T-cell (primary cell): ENCODE measurements at regions not wholly inside any gene's neighbourhood (a gene's known extent, or its start where the extent isn't known, plus 50 kb on each side); places are given as distances from the start of the nearest gene placed in this dataset.

Experiments used
- ATAC-seq, 4 experiments: fragments of 200-7000 bp in 3 of 4; fragments of 150-1000 bp in 1 of 4; cut with Tn5 transposase; replicated peaks in 1 of 4; 1 replicate in 3 of 4; 2 replicates in 1 of 4; pipeline ENCODE4 v1.10.0; 2021; ENCODE audit warnings: moderate library complexity in 3 of 4, mild to moderate bottlenecking in 2 of 4, moderate number of reproducible peaks in 1 of 4
- CTCF ChIA-PET, 2 donors: fragments of 300-600 bp; sonication (Branson Sonifier 250); formaldehyde crosslinking; loops; one replicate each; lab custom pipeline; 2022; ENCODE audit warnings: antibody characterized with exemption in 2 of 2; lab: Charles Lee
- POLR2A ChIA-PET, 2 donors: fragments of 300-600 bp; sonication (Branson Sonifier 250); formaldehyde crosslinking; loops; one replicate each; lab custom pipeline; 2022; ENCODE audit warnings: antibody characterized with exemption in 2 of 2; lab: Charles Lee
- DNase-seq, 35 experiments: peaks; one replicate each; pipeline versions ENCODE4 v3.0.0 to v3.0.0-alpha.2; 2013 to 2023
- H3K27ac ChIP-seq: one replicate; pipeline ENCODE4 v1.5.1; 2013; ENCODE audit warnings: low read length
- H3K27me3 ChIP-seq, 2 experiments: replicated peaks in 1 of 2; 1 replicate in 1 of 2; 2 replicates in 1 of 2; pipeline versions ENCODE4 v1.6.1 to v1.7.0; 2013; ENCODE audit warnings: low read length in 1 of 2, mixed read lengths in 1 of 2; ENCODE audit not compliant: control insufficient read depth in 2 of 2, insufficient read depth in 2 of 2; ENCODE audit errors: extremely low read depth in 1 of 2
- H3K36me3 ChIP-seq, 2 donors: 1 replicate in 1 of 2; 2 replicates in 1 of 2; pipeline versions ENCODE4 v1.6.1 to v1.7.0; 2013; ENCODE audit warnings: low read length in 1 of 2; ENCODE audit not compliant: control insufficient read depth in 2 of 2, insufficient read depth in 1 of 2; ENCODE audit errors: extremely low read depth in 1 of 2
- H3K4me1 ChIP-seq, 2 experiments: 1 replicate in 1 of 2; 2 replicates in 1 of 2; pipeline versions ENCODE4 v1.6.1 to v1.7.0; 2013; ENCODE audit warnings: low read length in 2 of 2, mixed read lengths in 1 of 2; ENCODE audit not compliant: insufficient read depth in 2 of 2, control insufficient read depth in 1 of 2; ENCODE audit errors: extremely low read depth in 1 of 2
- H3K4me3 ChIP-seq, 2 donors: 1 replicate in 1 of 2; 2 replicates in 1 of 2; pipeline versions ENCODE4 v1.5.1 to v1.7.0; 2013; ENCODE audit warnings: mild to moderate bottlenecking in 2 of 2, low read length in 1 of 2, moderate library complexity in 1 of 2; ENCODE audit not compliant: control insufficient read depth in 1 of 2; ENCODE audit errors: extremely low read depth in 1 of 2
- H3K9me3 ChIP-seq: 2 replicates; pipeline ENCODE4 v1.7.0; 2013
- H3K27ac Mint-ChIP-seq, 2 donors: one replicate each; pipeline ENCODE4 v1.8.0; 2020 to 2021; ENCODE audit warnings: mild to moderate bottlenecking in 2 of 2, mixed read lengths in 2 of 2
- H3K27me3 Mint-ChIP-seq, 2 donors: one replicate each; pipeline ENCODE4 v1.8.0; 2021 to 2022; ENCODE audit warnings: mixed read lengths in 2 of 2
- H3K36me3 Mint-ChIP-seq: one replicate; pipeline ENCODE4 v1.8.0; 2021; ENCODE audit warnings: mixed read lengths
- H3K4me1 Mint-ChIP-seq, 3 donors: one replicate each; pipeline ENCODE4 v1.8.0; 2020 to 2022; ENCODE audit warnings: mixed read lengths in 3 of 3, mild to moderate bottlenecking in 1 of 3
- H3K4me3 Mint-ChIP-seq, 3 donors: one replicate each; pipeline ENCODE4 v1.8.0; 2020 to 2022; ENCODE audit warnings: mild to moderate bottlenecking in 3 of 3, mixed read lengths in 3 of 3, moderate library complexity in 3 of 3
- H3K9me3 Mint-ChIP-seq, 3 donors: one replicate each; pipeline ENCODE4 v1.8.0; 2020 to 2022; ENCODE audit warnings: mixed read lengths in 3 of 3
- WGBS: methylation state at CpG from one replicate; pipeline ENCODE4 v1.1.5; 2013; ENCODE audit warnings: missing lambda C conversion rate; ENCODE audit not compliant: insufficient coverage; 5-methylcytosine and 5-hydroxymethylcytosine counted together

DNA sequence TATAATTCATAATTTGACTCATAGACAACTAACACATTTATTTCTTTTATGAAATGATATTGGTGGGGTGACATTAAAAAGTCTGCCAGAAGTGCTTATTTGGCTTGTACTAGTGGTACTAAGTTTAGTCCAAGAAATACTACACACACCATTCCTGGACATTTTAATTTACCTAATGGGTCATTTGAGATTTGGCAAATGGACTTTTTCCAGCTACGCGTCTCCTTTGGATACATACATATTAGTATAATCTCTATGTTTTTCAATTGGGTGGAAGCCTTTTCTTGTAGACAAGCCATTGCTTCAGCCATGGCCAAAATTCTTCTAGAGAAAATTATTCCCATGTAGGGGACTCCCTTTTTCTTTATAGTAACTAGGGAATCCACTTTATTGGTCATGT is 968.5 kb downstream of the C4orf33 start:
- Histone ChIP-seq H3K36me3 (no peaks in the 10 kb centered on the region), H3K27me3 (no peaks in the 10 kb centered on the region), H3K4me1 (no peaks in the 10 kb centered on the region), H3K9me3 (no peaks in the 10 kb centered on the region), H3K27ac (no peak overlapping the region), H3K4me3 (no peak overlapping the region)
- ATAC-seq (no peak), DNase-seq (no peak)
- Mint-ChIP-seq H3K9me3 (peaks cover 0 to 5% (median 2%) of the 10 kb centered on the region in 3 donors), H3K4me1 (no peaks in the 10 kb centered on the region), H3K4me3 (no peak overlapping the region), H3K27ac (no peak overlapping the region), H3K27me3 (no peaks in the 10 kb centered on the region), H3K36me3 (no peaks in the 10 kb centered on the region)
- CTCF ChIA-PET, result no interaction called here
- WGBS, result no CpG with 5 or more reads among the region's 2 CpGs
- POLR2A ChIA-PET, result no interaction called here

DNA sequence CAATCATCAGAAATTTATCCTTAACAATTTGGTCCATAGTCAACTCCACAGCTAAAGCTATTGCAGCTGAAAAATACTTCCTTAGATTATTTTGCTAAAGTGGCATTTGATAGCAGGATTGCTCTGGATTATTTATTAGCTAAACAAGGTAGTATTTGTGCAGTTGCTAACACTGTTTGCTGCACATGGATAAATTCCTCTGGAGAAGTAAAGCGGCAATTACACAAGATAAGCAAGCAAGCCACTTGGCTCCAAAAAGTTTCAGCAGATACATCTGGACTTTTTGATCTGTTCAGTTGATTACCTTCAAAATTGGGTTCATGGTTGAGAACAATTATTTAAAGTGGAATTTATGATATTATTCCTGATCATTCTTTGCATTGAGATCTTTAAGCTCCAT is 971.5 kb downstream of the C4orf33 start:
- CTCF ChIA-PET, result no interaction called here
- Mint-ChIP-seq H3K9me3 (peaks cover 0 to 7% (median 2%) of the 10 kb centered on the region in 3 donors), H3K27ac (no peak overlapping the region), H3K36me3 (no peaks in the 10 kb centered on the region), H3K4me1 (no peaks in the 10 kb centered on the region), H3K27me3 (no peaks in the 10 kb centered on the region), H3K4me3 (no peak overlapping the region)
- no peaks in the 10 kb centered on the region for H3K27me3 ChIP-seq
- H3K9me3 ChIP-seq, result no peaks in the 10 kb centered on the region
- ATAC-seq (no peak), DNase-seq (no peak)
- no peak overlapping the region for H3K4me3 ChIP-seq
- no peak overlapping the region for H3K27ac ChIP-seq
- no peaks in the 10 kb centered on the region for H3K4me1 ChIP-seq
- WGBS, result 100% methylated on average over 1 of the region's 1 CpG
- H3K36me3 ChIP-seq, result no peaks in the 10 kb centered on the region
- POLR2A ChIA-PET, result no interaction called here

DNA sequence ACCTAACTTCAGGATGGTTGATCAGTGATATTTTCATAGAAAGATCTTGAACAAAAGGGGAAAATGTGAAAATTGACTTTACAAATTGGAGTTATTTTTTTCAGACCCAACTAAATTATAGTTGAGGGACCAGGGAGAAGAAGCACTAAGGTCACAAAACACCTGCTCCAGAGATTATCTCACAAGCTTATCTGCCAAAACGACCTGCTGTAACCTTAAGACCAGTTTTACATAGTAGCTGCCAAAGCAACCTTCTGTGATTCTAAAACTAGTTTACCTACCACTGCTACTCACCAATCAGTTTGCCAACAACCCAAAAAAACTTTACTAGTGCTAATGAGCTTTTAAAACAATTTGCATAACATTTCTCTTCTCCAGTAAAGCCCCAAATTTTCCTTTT is 972.1 kb downstream of the C4orf33 start:
- Mint-ChIP-seq H3K9me3 (peaks cover 0 to 10% (median 0%) of the 10 kb centered on the region in 3 donors), H3K4me3 (no peak overlapping the region), H3K4me1 (no peaks in the 10 kb centered on the region), H3K27ac (no peak overlapping the region), H3K36me3 (no peaks in the 10 kb centered on the region), H3K27me3 (no peaks in the 10 kb centered on the region)
- ATAC-seq, result no peak
- WGBS, result 0% methylated on average over 1 of the region's 1 CpG
- POLR2A ChIA-PET, result no interaction called here
- H3K9me3 ChIP-seq, result no peaks in the 10 kb centered on the region
- CTCF ChIA-PET, result no interaction called here
- H3K4me3 ChIP-seq, result no peak overlapping the region
- no peak overlapping the region for H3K27ac ChIP-seq
- DNase-seq, result no peak
- H3K36me3 ChIP-seq, result no peaks in the 10 kb centered on the region
- no peaks in the 10 kb centered on the region for H3K4me1 ChIP-seq
- H3K27me3 ChIP-seq, result no peaks in the 10 kb centered on the region

DNA sequence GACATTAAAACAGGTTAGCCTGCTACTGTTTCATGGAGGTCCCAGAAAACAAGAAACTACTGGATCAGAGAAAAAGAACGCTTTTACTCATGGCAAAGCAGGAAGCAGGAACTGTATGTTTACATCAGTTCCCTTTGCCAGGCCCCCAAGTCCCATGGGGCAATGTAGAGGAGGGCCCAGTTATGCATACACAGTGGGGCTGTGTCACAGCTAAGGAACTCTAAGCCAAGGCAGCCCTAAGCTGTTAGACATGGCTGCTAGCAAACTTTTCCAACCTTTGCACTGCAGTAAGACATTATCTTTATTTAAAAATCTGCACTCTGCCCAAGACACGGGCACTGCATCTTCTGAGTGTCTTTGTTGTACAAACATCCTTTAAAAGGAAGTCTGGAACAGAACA is 975.8 kb downstream of the C4orf33 start:
- H3K4me1 ChIP-seq, result no peaks in the 10 kb centered on the region
- Mint-ChIP-seq H3K27me3 (no peaks in the 10 kb centered on the region), H3K36me3 (no peaks in the 10 kb centered on the region), H3K4me3 (no peak overlapping the region), H3K9me3 (peaks cover 0 to 8% (median 0%) of the 10 kb centered on the region in 3 donors), H3K4me1 (no peaks in the 10 kb centered on the region), H3K27ac (no peak overlapping the region)
- DNase-seq (no peak), ATAC-seq (no peak)
- no peaks in the 10 kb centered on the region for H3K27me3 ChIP-seq
- no peak overlapping the region for H3K27ac ChIP-seq
- WGBS, result 100% methylated on average over 1 of the region's 2 CpGs
- H3K9me3 ChIP-seq, result no peaks in the 10 kb centered on the region
- POLR2A ChIA-PET, result no interaction called here
- CTCF ChIA-PET, result no interaction called here
- no peak overlapping the region for H3K4me3 ChIP-seq
- no peaks in the 10 kb centered on the region for H3K36me3 ChIP-seq

DNA sequence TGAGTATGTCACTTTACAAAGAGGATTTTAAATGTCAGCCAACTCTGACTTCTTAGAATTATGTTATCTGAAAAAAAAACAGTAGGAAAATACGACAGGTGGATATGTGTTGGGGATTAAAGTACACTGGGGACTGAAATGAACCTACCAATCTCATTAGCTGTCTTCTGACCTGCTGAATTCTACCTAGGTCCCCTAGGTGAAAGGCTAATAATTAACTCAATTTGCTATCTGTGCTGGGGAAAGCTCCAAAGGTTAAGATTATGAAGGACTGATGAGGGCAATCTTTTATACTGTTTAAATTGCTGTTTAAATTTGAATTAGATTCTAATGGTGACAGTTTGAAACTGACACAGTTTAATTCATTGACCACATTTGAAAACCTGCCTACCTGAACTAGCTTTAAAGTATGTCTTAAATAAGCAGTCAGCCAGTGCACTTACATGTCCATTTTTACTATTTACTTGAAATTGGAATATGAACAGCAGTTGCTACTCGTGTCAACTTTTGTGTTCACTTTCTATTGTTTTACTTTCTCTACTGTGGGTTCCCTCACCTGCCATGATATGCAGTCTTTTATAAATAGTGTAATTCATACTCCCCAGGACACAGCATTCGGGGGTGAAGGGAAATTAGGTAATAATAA is 977.3 kb downstream of the C4orf33 start:
- H3K4me1 ChIP-seq, result no peaks in the 10 kb centered on the region
- no CpG with 5 or more reads among the region's 3 CpGs for WGBS
- no peaks in the 10 kb centered on the region for H3K36me3 ChIP-seq
- no peaks in the 10 kb centered on the region for H3K4me1 Mint-ChIP-seq
- H3K27ac ChIP-seq, result no peak overlapping the region
- ATAC-seq, result no peak
- no peaks in the 10 kb centered on the region for H3K27me3 ChIP-seq
- H3K9me3 Mint-ChIP-seq, result peaks cover 0 to 8% (median 3%) of the 10 kb centered on the region in 3 donors
- H3K9me3 ChIP-seq, result no peaks in the 10 kb centered on the region
- H3K27me3 Mint-ChIP-seq, result no peaks in the 10 kb centered on the region
- ChIA-PET POLR2A (no interaction called here), CTCF (no interaction called here)
- H3K4me3 Mint-ChIP-seq, result no peak overlapping the region
- no peak overlapping the region for H3K4me3 ChIP-seq
- no peaks in the 10 kb centered on the region for H3K36me3 Mint-ChIP-seq
- DNase-seq, result no peak
- no peak overlapping the region for H3K27ac Mint-ChIP-seq

DNA sequence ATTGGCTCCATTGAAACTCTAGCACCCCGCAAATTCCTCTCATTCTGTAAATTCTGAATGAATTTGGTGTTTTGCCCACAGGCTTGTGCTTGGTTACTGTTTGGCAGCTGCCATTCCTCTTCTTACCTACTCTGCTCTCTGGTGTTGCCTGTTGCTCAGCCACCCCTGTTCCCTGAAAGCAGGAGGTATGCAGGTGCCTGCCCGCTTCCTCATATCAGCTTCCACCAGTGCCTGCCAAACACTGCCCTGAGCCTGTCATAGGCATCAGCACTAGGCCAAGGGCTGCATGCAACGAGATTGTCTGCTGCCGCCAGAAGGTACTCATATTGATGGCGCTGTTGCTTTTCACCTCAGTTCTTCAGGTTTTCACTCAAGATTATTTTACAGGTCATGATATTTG is 978.1 kb downstream of the C4orf33 start:
- Mint-ChIP-seq H3K36me3 (no peaks in the 10 kb centered on the region), H3K27me3 (no peaks in the 10 kb centered on the region), H3K4me1 (no peaks in the 10 kb centered on the region), H3K9me3 (peaks cover 0 to 8% (median 3%) of the 10 kb centered on the region in 3 donors), H3K27ac (no peak overlapping the region), H3K4me3 (no peak overlapping the region)
- WGBS, result 90% methylated on average over 1 of the region's 5 CpGs
- Histone ChIP-seq H3K27ac (no peak overlapping the region), H3K9me3 (no peaks in the 10 kb centered on the region), H3K4me1 (no peaks in the 10 kb centered on the region), H3K27me3 (no peaks in the 10 kb centered on the region), H3K36me3 (no peaks in the 10 kb centered on the region), H3K4me3 (no peak overlapping the region)
- ATAC-seq (no peak), DNase-seq (no peak)
- ChIA-PET POLR2A (no interaction called here), CTCF (no interaction called here)

DNA sequence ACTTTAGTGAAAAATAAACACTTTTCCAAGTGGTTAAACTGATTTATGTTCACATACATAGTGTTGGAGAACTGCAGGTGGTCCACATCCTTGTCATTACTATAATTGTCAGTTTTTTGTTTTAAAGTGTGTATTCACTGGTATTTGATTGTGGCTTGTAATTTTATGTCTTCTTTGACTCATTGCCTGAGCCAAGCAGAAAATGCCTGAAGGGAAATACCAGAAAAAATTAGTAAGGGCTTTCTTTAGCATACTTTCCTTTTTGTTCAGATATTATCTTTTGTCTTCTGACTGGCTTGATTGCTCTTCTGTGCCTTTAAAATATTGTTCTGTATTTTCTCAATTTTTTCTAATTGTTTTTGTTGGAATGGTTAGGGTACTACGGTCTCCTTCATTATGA is 981.3 kb downstream of the C4orf33 start:
- ATAC-seq (no peak), DNase-seq (no peak)
- H3K27ac ChIP-seq, result no peak overlapping the region
- H3K4me3 ChIP-seq, result no peak overlapping the region
- Mint-ChIP-seq H3K27ac (no peak overlapping the region), H3K9me3 (peaks cover 0 to 7% (median 3%) of the 10 kb centered on the region in 3 donors), H3K27me3 (no peaks in the 10 kb centered on the region), H3K4me1 (no peaks in the 10 kb centered on the region), H3K4me3 (no peak overlapping the region), H3K36me3 (no peaks in the 10 kb centered on the region)
- H3K9me3 ChIP-seq, result no peaks in the 10 kb centered on the region
- POLR2A ChIA-PET, result no interaction called here
- no peaks in the 10 kb centered on the region for H3K4me1 ChIP-seq
- WGBS, result no CpG with 5 or more reads among the region's 1 CpG
- H3K36me3 ChIP-seq, result no peaks in the 10 kb centered on the region
- no peaks in the 10 kb centered on the region for H3K27me3 ChIP-seq
- CTCF ChIA-PET, result no interaction called here
